OCI-LY1 (cell line): ENCODE measurements at regions not wholly inside any gene's neighbourhood (a gene's known extent, or its start where the extent isn't known, plus 50 kb on each side); places are given as distances from the start of the nearest gene placed in this dataset.

ENCODE experiments used
- EZH2 ChIP-seq: fragments of 200-600 bp; sonication (generic), shearing (Covaris generic); IDR thresholded peaks from 2 replicates; pipeline ENCODE4 v1.8.0; 2017; ENCODE audit warnings: borderline replicate concordance, mixed run types, mild to moderate bottlenecking, antibody characterized with exemption, low read length, moderate library complexity, mixed read lengths
- TF ChIP-seq, protein P1 (sequence below): fragments of 200-600 bp; sonication (generic), shearing (Covaris generic); IDR thresholded peaks from 2 replicates; pipeline ENCODE4 v1.5.1; 2017; ENCODE audit warnings: mild to moderate bottlenecking, antibody characterized with exemption, low read length, moderate library complexity, mixed read lengths

DNA sequence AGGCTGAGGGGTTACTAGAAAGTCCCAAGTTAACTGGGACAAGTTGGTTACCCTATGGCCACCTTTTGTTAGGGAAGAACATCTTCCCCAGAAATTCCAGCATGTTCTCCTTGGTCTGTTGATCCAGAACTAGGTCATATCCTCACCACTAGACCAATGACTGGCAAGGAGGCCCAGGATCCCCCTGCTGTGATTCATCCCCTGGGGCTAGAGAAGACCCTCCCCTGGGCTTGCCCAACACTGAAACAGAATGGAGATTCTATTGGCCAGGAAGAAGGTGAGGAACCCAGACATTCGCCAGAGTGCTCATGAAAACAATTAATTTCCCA lies 90.1 kb upstream of the SIM2 start:
- TF ChIP-seq, protein P1, sequence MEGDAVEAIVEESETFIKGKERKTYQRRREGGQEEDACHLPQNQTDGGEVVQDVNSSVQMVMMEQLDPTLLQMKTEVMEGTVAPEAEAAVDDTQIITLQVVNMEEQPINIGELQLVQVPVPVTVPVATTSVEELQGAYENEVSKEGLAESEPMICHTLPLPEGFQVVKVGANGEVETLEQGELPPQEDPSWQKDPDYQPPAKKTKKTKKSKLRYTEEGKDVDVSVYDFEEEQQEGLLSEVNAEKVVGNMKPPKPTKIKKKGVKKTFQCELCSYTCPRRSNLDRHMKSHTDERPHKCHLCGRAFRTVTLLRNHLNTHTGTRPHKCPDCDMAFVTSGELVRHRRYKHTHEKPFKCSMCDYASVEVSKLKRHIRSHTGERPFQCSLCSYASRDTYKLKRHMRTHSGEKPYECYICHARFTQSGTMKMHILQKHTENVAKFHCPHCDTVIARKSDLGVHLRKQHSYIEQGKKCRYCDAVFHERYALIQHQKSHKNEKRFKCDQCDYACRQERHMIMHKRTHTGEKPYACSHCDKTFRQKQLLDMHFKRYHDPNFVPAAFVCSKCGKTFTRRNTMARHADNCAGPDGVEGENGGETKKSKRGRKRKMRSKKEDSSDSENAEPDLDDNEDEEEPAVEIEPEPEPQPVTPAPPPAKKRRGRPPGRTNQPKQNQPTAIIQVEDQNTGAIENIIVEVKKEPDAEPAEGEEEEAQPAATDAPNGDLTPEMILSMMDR = no peak
- no peak for TF ChIP-seq EZH2
